Keratinocyte (primary cell): ENCODE measurements at regions not wholly inside any gene's neighbourhood (a gene's known extent, or its start where the extent isn't known, plus 50 kb on each side); places are given as distances from the start of the nearest gene placed in this dataset.

ENCODE experiments used
- EZH2 ChIP-seq: IDR thresholded peaks from one replicate; pipeline ENCODE4 v1.6.1; 2012; ENCODE audit warnings: inconsistent platforms, mild to moderate bottlenecking, low read length, moderate library complexity
- TF ChIP-seq, protein P1 (sequence below), 3 experiments: IDR thresholded peaks in 1 of 3; conservative IDR thresholded peaks in 1 of 3; optimal IDR thresholded peaks in 1 of 3; 2 replicates in 2 of 3; 3 replicates in 1 of 3; pipeline versions ENCODE3 to v1.5.1; 2011; ENCODE audit warnings: low read length in 3 of 3, mild to moderate bottlenecking in 3 of 3, moderate library complexity in 2 of 3, control low read depth in 1 of 3, inconsistent platforms in 1 of 3; ENCODE audit not compliant: insufficient read depth in 2 of 3; ENCODE audit errors: extremely low read depth in 1 of 3

DNA sequence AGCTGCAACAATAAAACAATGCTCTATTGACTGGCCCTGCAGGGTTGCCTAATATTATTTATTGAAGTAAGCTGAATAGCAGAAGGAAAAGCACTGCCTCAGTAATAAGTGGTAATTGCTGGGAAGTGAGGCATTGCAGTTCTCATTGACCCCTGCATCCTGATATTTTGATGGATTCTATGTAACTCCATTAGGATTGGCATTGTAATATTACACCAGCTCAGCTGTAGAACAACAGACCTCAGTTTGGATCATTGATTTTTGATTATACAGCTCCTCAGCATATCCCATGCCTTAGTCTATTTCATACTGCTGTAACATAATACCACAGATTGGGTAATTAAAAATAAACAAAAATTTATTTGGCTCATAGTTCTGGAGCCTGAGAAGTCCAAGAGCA, 650.6 kb upstream of the SALL1 start:
- TF ChIP-seq, protein P1, sequence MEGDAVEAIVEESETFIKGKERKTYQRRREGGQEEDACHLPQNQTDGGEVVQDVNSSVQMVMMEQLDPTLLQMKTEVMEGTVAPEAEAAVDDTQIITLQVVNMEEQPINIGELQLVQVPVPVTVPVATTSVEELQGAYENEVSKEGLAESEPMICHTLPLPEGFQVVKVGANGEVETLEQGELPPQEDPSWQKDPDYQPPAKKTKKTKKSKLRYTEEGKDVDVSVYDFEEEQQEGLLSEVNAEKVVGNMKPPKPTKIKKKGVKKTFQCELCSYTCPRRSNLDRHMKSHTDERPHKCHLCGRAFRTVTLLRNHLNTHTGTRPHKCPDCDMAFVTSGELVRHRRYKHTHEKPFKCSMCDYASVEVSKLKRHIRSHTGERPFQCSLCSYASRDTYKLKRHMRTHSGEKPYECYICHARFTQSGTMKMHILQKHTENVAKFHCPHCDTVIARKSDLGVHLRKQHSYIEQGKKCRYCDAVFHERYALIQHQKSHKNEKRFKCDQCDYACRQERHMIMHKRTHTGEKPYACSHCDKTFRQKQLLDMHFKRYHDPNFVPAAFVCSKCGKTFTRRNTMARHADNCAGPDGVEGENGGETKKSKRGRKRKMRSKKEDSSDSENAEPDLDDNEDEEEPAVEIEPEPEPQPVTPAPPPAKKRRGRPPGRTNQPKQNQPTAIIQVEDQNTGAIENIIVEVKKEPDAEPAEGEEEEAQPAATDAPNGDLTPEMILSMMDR (optimal IDR thresholded peaks at IDR 0.05 in 1 of 3, IDR thresholded peaks at IDR 0.05 in 1 of 3, conservative IDR thresholded peaks at IDR 0.05 in 1 of 3; ENCODE audit: extremely low read depth in 1 of 3, insufficient read depth in 2 of 3, low read length in 3 of 3) = no peak
- no peak for TF ChIP-seq EZH2
